ENCODE measurements at regions not wholly inside any gene's neighbourhood (a gene's known extent, or its start where the extent isn't known, plus 50 kb on each side); places are given as distances from the start of the nearest gene placed in this dataset.

- DNase-seq: no peak
Observed at GRCh38 chr1:185427776-185428175, 110.7 kb upstream of the IVNS1ABP start.

- no peak for DNase-seq
Observed at GRCh38 chr1:185427264-185427663, 110.2 kb upstream of the IVNS1ABP start.

- no peak for DNase-seq
Observed at GRCh38 chr1:185426848-185427247, 109.8 kb upstream of the IVNS1ABP start.

GRCh38 chr1:185425163-185425562, 108.1 kb upstream of the IVNS1ABP start:
- no peak for DNase-seq

GRCh38 chr1:185421485-185422107, 104.6 kb upstream of the IVNS1ABP start:
- no peak for DNase-seq

- peak; percentile 41 for DNase-seq
Observed at GRCh38 chr1:185420588-185421081, 103.6 kb upstream of the IVNS1ABP start.

- no peak for DNase-seq
Observed at GRCh38 chr1:185419718-185420117, 102.7 kb upstream of the IVNS1ABP start.

GRCh38 chr1:185418472-185418871, 101.4 kb upstream of the IVNS1ABP start:
- DNase-seq: no peak

- no peak for DNase-seq
Observed at GRCh38 chr1:185412385-185413087, 95.5 kb upstream of the IVNS1ABP start.

GRCh38 chr1:185409763-185410528, 92.9 kb upstream of the IVNS1ABP start:
- no peak for DNase-seq

- DNase-seq: no peak
Observed at GRCh38 chr1:185409345-185409744, 92.3 kb upstream of the IVNS1ABP start.

GRCh38 chr1:185408700-185409270, 91.7 kb upstream of the IVNS1ABP start:
- no peak for DNase-seq

- no peak for DNase-seq
Observed at GRCh38 chr1:185406691-185407009, 89.6 kb upstream of the IVNS1ABP start.

GRCh38 chr1:185406006-185406690, 89.1 kb upstream of the IVNS1ABP start:
- DNase-seq: no peak

GRCh38 chr1:185404907-185405568, 88.0 kb upstream of the IVNS1ABP start:
- no peak for DNase-seq

GRCh38 chr1:185404291-185404690, 87.2 kb upstream of the IVNS1ABP start:
- DNase-seq: no peak

GRCh38 chr1:185402930-185403329, 85.9 kb upstream of the IVNS1ABP start:
- DNase-seq: no peak

GRCh38 chr1:185401019-185401418, 84.0 kb upstream of the IVNS1ABP start:
- DNase-seq: no peak

GRCh38 chr1:185400052-185400451, 83.0 kb upstream of the IVNS1ABP start:
- DNase-seq: no peak

- DNase-seq: no peak
Observed at GRCh38 chr1:185398599-185398998, 81.6 kb upstream of the IVNS1ABP start.

GRCh38 chr1:185398022-185398421, 81.0 kb upstream of the IVNS1ABP start:
- DNase-seq: no peak

GRCh38 chr1:185397183-185397582, 80.1 kb upstream of the IVNS1ABP start:
- DNase-seq: no peak
